SK-N-DZ (cell line): ENCODE measurements at regions not wholly inside any gene's neighbourhood (a gene's known extent, or its start where the extent isn't known, plus 50 kb on each side); places are given as distances from the start of the nearest gene placed in this dataset.

Experiments used
- DNase-seq: peaks from one replicate; pipeline ENCODE4 v3.0.0-alpha.2; 2015; ENCODE audit warnings: low spot score

GRCh38 chr20:52402950-52403349 is 211.4 kb upstream of the ZFP64 start:
- no peak for DNase-seq

DNA sequence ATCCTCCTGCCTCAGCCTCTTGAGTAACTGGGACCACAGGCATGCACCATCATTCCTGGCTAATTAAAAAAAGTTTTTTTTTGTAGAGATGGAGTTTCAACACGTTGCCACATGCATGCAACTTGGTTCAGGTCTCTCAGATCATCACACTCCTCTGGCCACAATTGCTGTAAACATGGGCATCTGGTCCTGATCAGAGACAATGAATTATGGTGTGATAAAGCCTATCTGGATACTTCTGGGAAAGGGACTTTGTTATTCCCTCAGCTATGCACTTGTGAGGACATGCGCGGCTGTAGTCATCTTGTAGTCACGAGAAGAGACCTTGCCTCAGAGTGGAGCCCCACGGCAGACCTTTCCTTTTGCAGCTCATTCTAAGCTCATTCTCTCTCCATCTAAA is 210.9 kb upstream of the ZFP64 start:
- DNase-seq: no peak

- no peak for DNase-seq
Measured at GRCh38 chr20:52401431-52401830, 209.9 kb upstream of the ZFP64 start.

DNA sequence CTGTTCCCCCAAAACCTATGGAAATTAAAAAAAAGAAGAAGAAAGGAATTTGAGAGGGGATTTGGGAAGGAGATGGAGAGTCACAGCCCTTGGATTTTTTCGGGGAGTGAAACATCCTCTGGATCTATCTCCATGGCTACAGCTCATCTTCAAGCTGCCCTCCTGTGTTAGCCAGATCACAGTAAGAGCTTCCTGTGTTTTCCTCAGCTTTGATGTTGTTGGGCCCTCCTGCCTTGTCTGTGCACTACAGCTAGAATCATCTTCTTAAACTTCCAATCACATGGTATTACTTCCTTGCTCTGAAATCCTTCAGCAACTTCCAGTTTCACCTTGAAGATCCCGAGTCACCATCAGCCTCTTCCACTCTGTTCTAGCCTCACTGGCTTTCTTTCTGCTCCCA is 207.8 kb upstream of the ZFP64 start:
- DNase-seq: no peak

DNA sequence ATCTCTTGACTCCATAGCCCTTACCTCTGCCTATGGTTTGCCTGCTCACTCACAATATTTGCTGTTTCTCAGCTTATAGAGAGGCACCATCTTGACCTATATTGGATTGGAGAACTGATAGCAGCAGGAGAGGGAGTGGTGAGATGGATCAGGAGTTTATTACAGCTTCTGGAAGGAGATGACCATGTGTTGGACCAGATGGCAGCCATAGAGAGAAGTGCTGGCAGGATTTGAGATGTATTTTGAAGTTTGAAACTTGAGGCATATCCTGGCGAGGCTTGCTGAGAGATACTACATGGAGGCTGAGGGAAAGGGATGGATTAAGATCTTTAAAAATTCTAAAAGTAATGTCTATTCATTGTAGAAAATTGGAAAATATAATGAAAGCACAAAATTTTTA is 198.0 kb upstream of the ZFP64 start:
- DNase-seq: no peak

DNA sequence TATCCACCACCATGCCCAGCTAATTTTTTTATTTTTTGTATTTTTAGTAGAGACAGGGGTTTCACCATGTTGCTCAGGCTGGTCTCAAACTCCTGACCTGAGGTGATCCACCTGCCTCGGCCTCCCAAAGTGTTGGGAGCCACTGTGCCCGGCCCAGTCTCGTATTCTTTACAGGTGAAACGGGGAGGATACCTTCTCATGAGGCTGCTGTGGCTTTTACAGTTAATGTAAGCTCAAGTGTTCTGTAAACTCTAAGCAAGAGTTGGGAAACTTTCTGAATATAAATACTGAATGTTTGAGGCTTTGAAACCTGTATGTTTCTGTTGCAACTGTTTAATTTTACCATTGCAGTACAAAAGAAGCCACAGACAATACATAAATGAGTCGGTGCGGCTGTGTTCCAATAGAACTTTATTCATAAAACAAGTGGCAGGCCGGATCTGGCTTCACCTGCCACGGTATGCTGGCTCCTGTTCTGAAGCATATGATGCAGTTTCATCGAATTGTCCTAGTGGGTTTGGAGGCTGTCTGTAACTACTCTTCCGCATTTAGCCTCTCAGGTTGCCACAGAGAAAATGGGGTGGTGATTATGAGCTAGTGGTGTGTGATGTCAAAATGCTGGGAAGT is 192.5 kb upstream of the ZFP64 start:
- DNase-seq: no peak

DNA sequence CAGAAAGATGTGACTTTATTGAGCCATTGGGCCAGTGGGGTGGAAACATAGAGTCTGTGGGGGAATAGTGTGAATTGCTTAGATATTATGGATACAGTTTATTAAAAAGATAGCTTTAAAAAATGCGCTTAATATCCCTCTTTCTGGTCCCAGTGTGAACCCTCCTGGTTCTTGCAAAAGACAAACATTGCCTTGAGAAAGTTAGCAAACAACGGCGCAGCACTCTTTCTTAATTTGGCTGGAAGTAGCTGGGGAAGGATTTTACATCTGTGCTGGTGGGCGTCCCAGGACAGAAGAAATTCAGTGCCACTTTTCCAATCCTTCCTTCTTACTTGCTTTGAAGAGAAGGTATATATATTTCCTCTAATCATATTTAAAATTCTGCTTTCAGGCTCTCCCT is 191.4 kb upstream of the ZFP64 start:
- no peak for DNase-seq

- DNase-seq: peak; percentile 42
Measured at GRCh38 chr20:52379723-52380336, 188.3 kb upstream of the ZFP64 start.

- no peak for DNase-seq
Measured at GRCh38 chr20:52372169-52372568, 180.6 kb upstream of the ZFP64 start.

GRCh38 chr20:52365688-52366087 is 174.1 kb upstream of the ZFP64 start:
- no peak for DNase-seq

DNA sequence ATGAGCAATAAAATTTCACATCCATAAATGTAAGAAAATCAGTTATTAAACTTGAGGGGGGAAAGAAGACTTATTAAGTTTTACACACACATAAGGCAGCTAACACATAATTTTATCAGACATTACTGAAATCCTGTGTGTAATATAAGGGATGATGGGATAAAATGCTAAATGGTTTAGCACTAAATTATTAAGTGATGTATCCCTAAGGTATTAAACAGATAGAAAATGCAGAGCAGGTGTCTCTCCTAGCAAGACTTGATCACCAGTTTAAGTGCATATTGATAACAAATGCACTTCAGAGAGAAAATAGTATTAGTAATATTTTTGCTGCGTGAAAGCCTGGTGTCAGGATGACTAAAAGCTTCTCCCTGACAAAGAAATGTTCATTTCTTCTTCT is 172.8 kb upstream of the ZFP64 start:
- no peak for DNase-seq

DNA sequence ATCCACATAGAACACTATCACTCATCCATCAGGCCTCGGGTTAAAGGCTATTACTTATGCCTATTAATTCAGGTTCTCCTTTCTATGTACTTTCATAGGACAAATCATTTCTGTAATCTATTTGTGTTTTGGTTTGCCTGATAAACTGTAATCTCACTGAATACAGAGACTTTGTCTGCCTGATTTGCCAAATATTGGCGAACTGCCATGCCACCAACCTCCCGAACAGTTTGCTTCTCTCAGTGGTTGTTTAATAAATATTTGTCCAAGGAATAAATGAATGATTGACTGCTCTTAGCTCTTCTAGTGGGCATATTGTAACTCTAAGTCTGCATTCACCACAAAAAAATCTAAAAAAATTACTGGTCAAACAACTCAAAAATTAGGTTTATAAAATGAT is 170.1 kb upstream of the ZFP64 start:
- DNase-seq: no peak

- DNase-seq: no peak
Measured at GRCh38 chr20:52349806-52350205, 158.2 kb upstream of the ZFP64 start.

DNA sequence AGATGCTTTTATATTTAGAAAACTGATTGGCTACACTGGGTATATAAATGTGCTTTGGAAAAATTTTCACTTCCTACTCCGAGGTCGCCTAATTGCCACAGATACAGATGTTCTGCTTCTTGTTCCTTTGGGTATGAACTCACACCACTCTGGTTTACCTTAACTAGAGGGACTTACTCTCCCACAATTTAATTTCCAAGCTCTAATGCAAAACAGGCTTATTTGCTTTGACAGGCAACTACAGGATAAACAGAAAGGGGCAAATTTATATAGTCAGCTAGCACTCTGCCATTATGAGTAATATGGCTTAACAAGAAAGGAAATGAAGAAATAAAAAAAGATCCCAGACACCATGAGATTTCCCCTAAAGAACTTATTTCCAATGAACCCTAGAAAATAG is 156.9 kb upstream of the ZFP64 start:
- DNase-seq: peak; percentile 91

DNA sequence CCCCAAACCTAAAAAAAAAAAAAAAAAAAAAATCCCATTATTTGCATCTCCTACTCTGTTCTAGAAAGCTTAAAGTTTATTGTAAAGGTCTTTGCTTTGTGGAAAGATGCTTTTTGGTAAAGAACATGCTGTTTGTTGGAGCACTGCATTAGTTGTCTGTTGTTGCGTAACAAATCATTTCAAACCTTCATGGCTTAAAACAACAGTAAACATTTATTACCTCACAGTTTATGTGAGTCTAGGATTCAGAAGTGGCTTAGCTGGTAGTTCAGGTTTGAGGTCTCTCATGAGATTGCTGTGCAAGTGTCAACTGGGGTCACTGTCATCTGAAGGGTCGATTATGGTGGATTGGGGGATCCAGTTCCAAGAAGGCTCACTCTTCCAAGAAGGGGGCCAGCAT is 155.2 kb upstream of the ZFP64 start:
- no peak for DNase-seq

DNA sequence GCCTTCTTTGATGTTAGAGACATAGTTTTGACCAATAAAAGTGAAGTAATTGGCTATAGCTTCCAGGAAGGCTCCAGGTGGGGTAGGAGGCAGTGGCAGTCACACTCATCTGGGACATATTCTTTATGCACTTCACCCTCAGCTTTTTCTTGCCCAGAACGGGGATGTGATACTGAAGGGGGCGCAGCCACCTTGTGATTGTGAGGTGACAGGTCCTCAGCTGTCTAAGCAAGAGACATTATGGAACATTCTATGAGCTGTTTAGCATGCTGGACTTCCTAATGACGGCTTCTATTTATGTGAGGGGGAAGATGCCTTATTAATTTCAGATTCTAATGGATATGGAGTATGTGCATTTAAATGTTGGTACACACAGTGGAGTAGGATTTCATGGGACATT is 151.3 kb upstream of the ZFP64 start:
- DNase-seq: no peak

DNA sequence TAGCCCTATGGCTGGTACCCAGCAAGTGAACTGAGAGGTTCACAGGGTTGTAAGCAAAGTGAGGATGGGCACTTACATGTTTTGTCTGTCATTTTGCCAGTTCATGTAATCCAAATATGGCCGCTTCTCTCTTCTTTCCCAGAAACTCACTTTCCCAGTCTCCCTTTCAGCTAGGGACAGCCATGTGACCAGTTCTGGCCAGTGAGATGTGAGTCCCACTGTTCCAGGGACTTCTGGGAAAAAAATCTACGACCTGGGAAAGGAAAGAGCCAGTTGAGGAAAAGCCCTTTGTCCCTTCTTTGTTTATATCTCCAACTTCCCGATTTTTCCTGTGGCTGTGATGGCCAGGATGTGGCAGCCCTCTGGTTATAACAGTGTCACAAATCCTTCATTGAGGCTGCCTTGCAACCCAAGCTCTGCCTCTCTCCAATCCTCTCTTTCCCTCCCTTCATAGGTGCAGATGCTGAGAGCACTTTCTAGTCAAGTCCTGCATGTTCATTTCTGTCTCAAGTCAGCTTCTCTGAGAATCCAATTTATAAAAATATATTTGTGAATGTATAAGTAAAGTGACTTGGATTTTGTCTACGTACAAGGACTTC is 148.6 kb upstream of the ZFP64 start:
- peak; percentile 84 for DNase-seq

- no peak for DNase-seq
Measured at GRCh38 chr20:52332649-52333250, 141.2 kb upstream of the ZFP64 start.

- DNase-seq: no peak
Measured at GRCh38 chr20:52332230-52332629, 140.7 kb upstream of the ZFP64 start.

DNA sequence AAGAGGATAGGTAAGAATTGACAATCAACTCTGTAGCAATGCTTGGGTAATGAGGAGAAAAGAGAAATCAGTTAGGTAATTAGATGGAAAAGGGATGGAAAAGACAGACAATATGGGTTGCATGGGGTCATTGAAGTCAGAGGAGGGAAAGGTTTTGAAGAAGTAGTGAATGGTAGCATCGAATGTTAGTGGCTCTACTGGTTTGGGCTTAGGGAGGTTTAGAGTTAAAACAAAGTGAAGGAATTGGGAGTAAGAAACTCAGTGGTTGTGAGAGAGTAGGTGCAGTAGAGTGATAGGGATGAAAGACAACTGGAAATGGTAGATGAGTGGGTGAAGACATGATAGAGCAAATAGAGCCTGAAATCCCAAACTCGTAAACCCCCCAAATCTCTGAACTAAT is 140.1 kb upstream of the ZFP64 start:
- DNase-seq: no peak

GRCh38 chr20:52321396-52321795 is 129.8 kb upstream of the ZFP64 start:
- no peak for DNase-seq

DNA sequence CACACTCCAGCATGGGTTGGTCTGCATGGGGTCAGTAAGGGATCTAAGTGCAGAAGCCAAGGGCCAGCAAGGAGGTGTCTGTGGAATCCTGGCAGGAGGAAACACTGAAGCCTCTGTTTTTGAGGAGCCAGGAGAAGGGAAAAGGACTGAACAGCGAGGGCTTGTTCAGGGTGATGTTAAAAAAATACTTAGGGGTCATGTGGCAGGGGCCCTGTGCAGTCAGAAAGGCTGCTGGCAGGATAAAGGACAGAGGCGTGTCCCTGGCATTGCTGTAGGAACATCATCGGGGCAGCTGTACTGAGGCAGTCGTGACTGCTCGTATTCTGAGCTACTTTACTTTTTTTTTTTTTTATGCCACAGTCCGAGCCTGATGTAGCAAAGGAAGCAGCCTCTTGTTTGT is 127.1 kb upstream of the ZFP64 start:
- DNase-seq: no peak

- DNase-seq: peak; percentile 82
Measured at GRCh38 chr20:52313341-52313963, 121.9 kb upstream of the ZFP64 start.
